IPS DF 4.7 (cell line): ENCODE measurements at regions not wholly inside any gene's neighbourhood (a gene's known extent, or its start where the extent isn't known, plus 50 kb on each side); places are given as distances from the start of the nearest gene placed in this dataset.

ENCODE experiments used
- DNase-seq: peaks from one replicate; pipeline ENCODE4 v3.0.0-alpha.2; 2013; ENCODE audit warnings: low spot score; ENCODE audit errors: extremely low read depth

- no peak for DNase-seq
These were observed 490.8 kb upstream of the PIK3C3 start for GRCh38 chr18:41464278-41464677.

- no peak for DNase-seq
These were observed 492.1 kb upstream of the PIK3C3 start for GRCh38 chr18:41462946-41463345.

DNA sequence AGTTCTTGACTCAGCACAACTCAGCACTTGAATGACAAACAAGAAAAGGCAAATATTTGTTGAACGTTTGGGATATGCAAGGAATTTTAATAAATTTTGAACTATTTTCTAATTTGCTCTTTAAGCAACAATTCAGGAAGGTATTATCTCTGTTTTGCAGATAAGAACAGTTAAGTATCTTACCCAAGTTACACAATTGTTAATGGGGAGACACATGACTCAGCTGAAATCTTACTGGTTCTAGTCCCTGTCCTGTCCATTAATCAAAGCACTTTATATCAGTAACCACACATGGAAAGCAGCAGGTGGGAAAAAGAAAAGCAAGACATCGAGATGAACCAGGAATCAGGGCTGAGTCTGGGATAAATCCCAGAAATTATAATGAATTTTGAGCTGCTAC lies 493.9 kb upstream of the PIK3C3 start:
- DNase-seq = no peak

DNA sequence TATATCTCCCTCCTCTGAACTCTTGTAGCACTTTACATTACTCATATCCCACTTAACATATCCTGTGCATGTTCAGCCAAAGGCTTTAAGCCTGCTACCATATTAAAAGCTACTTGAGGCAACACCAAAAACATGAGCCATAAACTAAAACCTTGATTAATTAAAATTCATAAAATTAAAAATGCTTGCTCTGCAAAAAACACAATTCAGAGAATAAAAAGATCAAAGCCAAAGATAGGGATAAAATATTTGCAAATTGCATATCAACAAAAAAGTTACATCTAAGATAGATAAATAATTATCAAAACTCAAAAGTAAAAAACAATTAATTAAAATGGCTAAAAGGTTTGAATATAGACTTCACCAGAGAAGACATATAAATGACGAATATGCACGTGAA lies 495.4 kb upstream of the PIK3C3 start:
- no peak for DNase-seq

GRCh38 chr18:41458376-41458775 lies 496.7 kb upstream of the PIK3C3 start:
- DNase-seq = no peak

- DNase-seq = no peak
These were observed 497.2 kb upstream of the PIK3C3 start for GRCh38 chr18:41457765-41458326.

DNA sequence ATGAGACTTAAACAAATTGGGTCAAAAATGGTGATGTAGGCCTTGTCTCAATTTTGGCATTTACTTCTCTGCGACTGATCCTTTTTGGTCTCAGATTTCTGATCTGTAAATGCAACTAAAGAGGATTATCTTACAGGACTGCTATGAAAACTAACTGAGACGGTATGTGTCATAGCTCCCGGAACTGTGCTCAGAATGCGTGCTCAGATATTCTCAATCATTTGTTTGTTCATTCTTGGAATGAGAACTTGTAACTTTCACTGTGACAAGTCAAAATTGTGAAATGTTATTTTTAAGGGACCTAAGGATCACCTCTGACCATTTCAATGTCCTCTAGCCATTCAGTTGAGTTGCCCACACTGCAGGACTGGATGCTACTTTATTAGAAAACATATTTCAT lies 498.2 kb upstream of the PIK3C3 start:
- no peak for DNase-seq

DNA sequence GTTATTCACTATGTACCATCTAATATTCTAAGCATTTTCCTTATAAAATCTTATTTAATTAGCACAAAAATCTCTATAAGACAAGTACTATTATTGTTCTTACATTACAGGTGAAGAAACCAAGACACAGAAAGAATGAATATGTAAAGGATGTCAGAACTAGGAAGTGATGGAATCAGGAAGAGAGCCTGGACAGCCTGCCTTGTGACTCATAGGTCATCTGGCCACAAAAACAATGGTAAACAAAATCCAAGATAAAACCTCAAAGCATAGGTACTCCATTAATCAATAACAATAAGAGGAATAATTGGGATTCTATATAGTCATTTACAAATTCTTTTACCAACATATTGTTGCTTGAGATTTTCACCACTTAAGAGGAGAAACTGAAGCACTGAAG lies 505.4 kb upstream of the PIK3C3 start:
- DNase-seq = no peak

- no peak for DNase-seq
These were observed 510.1 kb upstream of the PIK3C3 start for GRCh38 chr18:41444943-41445342.

DNA sequence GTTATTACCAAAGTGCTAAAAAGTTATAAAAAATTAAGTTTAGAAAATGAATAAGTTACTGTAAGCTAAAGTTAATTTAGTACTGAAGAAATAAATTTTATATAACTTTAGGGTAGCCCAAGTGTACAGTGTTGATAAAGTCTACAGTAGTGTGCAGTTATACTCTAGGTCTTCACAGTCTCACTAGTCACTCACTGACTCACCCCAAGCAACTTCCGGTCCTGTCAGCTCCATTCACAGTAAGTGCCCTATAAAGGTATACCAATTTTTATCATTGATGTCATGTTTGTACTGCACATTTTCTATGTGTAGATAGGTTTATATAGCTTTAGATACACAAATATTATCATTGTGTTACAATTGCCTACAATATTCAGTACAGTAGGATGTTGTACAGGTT lies 518.3 kb upstream of the PIK3C3 start:
- DNase-seq = no peak

DNA sequence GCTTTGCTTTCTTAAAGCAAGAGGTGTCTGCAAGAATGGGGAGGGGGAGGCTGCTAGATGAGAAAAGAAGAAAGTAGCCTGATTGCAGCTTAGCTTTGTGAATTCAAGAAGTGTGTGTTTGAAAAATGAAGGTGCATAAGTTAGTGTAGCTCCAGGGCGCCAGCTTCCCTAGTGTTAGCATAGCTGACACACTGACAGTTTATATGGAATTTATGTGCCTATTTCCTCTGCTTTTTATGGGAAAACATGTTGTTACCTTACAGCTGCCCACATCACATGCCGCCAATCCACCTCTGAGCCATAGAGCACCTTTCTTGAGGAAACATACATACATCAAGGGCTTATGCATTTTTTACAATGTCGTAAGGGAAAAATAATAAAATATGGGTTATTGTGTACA lies 536.4 kb upstream of the PIK3C3 start:
- no peak for DNase-seq

GRCh38 chr18:41416044-41416443 lies 539.0 kb upstream of the PIK3C3 start:
- no peak for DNase-seq

DNA sequence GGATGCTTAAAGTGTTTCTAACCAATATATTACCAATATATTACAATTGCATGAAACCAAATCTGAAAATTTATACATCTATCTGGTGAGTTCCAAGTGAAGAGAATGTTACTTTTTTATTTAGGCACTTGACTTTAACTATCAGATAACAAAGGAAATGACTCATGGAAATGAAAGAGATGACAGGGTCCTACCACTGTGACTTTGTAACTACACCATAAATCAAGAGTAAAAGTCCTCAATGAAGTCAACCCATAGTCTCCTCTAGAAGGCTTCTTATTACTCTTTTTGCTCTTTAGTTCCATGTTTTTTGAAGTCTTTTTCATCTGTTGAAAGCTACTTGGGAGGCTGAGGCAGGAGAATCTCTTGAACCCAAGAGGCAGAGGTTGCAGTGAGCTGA lies 545.0 kb upstream of the PIK3C3 start:
- no peak for DNase-seq

- DNase-seq = no peak
These were observed 548.2 kb upstream of the PIK3C3 start for GRCh38 chr18:41406834-41407233.

DNA sequence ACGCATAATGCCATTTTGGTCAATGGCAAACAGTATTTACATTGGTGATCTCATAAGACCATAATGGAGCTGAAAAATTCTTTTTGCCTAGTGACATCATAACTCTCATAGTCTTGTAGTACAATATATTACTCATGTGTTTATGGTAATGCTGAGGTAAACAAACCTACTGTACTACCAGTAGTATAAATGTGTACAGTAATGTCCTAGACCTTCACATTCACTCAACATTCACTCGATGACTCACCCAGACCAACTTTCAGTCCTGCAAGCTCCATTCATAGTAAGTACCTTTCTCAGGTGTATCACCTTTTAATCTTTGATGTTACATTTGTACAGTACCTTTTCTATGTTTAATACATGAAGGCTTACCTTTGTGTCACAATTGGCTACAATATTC lies 558.2 kb upstream of the PIK3C3 start:
- DNase-seq = no peak

DNA sequence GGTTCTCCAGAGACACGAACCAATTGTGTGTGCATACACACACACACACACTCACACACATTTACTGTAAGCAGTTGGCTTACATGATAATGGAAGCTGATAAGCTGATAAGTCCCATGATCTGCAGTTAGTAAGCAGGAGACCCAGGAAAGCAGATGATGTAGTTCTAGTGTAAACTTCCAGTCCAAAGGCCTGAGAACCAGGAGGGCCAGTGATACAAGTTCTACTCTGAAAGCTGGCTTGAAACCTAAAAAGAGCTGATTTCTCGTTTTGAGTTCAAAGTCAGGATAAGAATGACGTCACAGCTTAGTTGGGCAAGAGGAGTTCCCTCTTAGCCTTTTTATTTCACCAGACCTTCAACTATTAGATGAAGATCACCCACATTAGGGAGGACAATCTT lies 558.8 kb upstream of the PIK3C3 start:
- no peak for DNase-seq

DNA sequence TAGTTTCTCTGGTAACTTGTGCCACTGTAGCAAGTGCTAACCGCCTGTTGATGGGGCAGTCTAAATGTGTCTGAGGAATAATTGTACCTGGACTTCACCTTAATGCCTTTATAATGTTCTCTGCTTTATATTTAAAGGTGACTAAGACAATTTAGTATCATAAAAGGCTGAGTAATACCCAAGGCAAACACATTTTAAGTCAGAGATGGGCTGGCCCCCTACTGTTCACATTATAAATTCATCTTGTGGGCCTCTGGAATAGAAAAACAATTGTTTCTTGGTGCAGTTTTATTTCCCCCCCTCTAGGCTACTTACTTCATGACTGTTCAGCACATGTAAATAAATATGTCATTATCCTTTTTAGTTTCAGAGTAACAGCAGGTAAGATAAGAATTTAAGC lies 559.3 kb upstream of the PIK3C3 start:
- no peak for DNase-seq

DNA sequence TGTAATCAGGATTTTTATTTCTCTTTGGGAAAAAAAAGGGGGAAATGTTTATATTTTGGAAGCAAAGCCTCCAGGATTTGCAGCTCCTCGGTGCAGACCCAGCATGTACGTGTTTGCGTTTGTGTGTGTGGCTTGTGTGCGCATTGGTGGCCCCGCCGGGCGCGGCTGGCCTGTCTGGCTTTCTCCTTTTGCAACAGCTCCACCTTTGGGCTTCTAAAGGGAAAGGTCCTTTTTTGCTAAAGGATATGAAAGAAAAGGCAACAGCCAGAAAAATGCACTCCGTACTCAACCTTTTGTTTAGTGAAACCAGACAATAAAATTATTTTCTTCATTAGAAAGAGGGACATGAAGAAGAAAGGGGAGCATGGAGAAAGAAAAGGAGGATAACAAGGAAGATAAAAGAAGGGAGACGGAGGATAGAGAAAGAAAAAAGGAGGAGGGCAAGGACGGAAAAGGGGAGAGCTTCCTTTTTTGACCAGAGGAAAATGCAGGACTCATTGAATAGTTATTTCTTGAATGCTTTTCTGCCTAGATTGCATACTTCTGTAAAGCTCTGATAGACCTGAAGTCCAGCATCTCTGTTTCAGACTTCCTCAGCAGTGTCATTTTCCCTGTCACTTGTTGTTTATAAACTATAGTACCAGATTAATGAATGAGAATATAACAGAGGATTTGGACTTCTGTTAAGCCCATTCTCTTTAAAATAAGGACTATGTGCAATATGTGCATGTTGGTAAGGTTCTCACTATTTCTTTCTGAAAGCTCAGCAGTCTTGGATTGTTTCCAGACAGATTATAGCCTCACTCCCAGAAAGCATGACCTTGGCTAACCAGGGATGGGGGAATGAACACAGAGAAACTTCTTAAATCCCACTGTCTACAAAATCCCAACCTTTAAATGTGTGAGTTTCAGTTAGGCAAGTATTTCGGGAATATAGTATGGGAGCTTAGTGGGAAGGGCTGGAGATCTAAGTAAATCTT lies 563.1 kb upstream of the PIK3C3 start:
- DNase-seq = no peak

DNA sequence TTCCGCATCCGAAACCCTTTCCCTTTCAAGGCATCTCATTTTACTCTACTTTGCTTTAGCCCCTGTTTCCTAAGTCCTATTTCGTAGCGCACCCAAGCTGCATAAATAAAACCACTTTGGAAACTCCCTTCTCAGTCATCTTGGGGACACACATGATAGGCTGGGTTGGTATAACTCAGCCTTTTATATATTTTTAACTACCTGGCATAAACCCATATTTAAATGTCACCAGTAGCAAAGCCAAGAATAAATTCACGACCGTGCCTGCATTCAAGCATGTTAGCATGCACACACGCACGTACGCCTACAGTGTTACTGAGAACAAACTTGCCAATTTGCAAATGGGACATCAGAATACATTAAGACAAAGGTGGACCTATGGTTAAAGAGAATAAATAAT lies 564.7 kb upstream of the PIK3C3 start:
- DNase-seq = no peak

DNA sequence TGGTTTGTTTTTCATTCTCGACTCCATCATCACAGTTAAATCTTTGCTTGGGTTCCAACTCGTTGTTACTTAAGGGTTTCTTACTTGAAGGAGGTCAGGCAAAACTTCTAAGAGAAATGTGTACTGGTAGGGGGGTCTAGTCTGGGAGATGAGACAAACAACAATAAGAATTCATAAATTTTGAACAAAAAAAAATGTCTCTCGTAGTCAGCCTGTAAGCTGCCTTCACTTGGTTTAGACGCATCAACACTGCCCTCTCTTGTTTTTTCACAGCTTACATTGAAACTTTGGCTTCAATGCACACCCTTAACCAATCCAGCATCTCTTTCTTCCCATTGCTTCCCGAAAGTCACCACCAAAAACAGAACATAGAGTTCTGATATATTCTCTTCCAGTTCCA lies 576.4 kb upstream of the PIK3C3 start:
- no peak for DNase-seq

DNA sequence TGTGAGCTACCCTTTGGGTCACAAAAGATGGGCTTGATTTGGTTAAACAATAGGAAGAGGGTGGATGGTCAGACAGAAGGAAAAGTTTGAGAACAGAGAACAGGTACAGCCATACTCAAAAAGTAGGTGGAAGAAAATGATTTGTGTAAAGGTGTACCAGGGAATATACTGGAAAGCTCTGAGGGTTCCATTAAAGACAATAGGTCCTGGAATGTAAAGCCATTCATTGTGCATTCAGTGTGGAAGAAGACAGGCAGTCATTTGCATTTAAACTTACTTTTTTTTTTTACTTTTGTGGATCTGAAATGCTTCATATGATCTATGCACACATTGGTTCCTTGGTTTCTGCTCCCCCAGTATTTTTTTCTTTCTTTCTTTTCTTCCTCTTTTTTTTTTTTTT lies 581.4 kb upstream of the PIK3C3 start:
- DNase-seq = no peak

- DNase-seq = no peak
These were observed 582.9 kb upstream of the PIK3C3 start for GRCh38 chr18:41372046-41372665.
